ENCODE measurements at regions not wholly inside any gene's neighbourhood (a gene's known extent, or its start where the extent isn't known, plus 50 kb on each side); places are given as distances from the start of the nearest gene placed in this dataset.

GRCh38 chr11:79683930-79684329, 243.1 kb upstream of the TENM4 start:
- Histone ChIP-seq H2BK5ac (ENCODE audit: insufficient read length, low read length) (no peak overlapping the region), H4K20me1 (ENCODE audit: control insufficient read depth, insufficient read depth, insufficient read length) (no peaks in the 10 kb centered on the region), H4K5ac (ENCODE audit: insufficient read length, low read depth, low read length) (no peak overlapping the region), H3K4me2 (ENCODE audit: insufficient read depth, insufficient read length, low read length) (no peak overlapping the region), H2BK20ac (ENCODE audit: low read depth, low read length, poor library complexity, severe bottlenecking) (no peak overlapping the region), H3T11ph (ENCODE audit: low read length) (no peak overlapping the region), H2AFZ (ENCODE audit: low read length) (no peak overlapping the region), H3K9me3 (ENCODE audit: control insufficient read depth, low read depth, low read length) (no peaks in the 10 kb centered on the region), H3K4me1 (ENCODE audit: insufficient read depth, low read length) (no peaks in the 10 kb centered on the region), H3K23me2 (ENCODE audit: insufficient read length, low read depth, low read length, poor library complexity, severe bottlenecking) (no peaks in the 10 kb centered on the region), H3K18ac (ENCODE audit: insufficient read length, low read depth, low read length) (no peak overlapping the region), H3K27me3 (ENCODE audit: insufficient read depth, low read length) (no peaks in the 10 kb centered on the region; the same call in 1 of the 2 replicates), H4K91ac (ENCODE audit: insufficient read length, low read depth, low read length) (no peak overlapping the region), H2BK15ac (ENCODE audit: low read depth, low read length) (no peak overlapping the region), H4K8ac (replicated peaks; ENCODE audit: insufficient read length, low read depth, low read length) (no peak overlapping the region), H3K9ac (ENCODE audit: extremely low read depth, insufficient read length, low read length) (no peak overlapping the region), H3K4ac (ENCODE audit: low read depth, low read length) (no peak overlapping the region), H3K27ac (ENCODE audit: insufficient read length, low read depth, low read length) (no peak overlapping the region), H3K23ac (ENCODE audit: insufficient read length, low read depth, low read length) (no peak overlapping the region), H2BK12ac (ENCODE audit: insufficient read length, low read depth, low read length) (no peak overlapping the region), H3K79me2 (ENCODE audit: insufficient read depth, low read length) (no peaks in the 10 kb centered on the region), H2BK120ac (ENCODE audit: low read depth, low read length, poor library complexity, severe bottlenecking) (no peak overlapping the region), H3K14ac (ENCODE audit: insufficient read depth, low read length) (no peak overlapping the region), H2AK5ac (ENCODE audit: insufficient read length, low read length) (no peak overlapping the region), H3K56ac (ENCODE audit: insufficient read length, low read depth, low read length) (no peak overlapping the region), H3K79me1 (ENCODE audit: insufficient read depth, low read depth, low read length, poor library complexity, severe bottlenecking) (no peaks in the 10 kb centered on the region)
- peaks cover 20 to 23% of the 10 kb centered on the region in 2 experiments for H3K4me1 Mint-ChIP-seq
- DNase-seq: no peak
- H3K9me3 Mint-ChIP-seq: no peaks in the 10 kb centered on the region; a peak in 1 of 5 replicates
- TF ChIP-seq CTCF (conservative IDR thresholded peaks at IDR 0.05): no peak
- H3K27me3 Mint-ChIP-seq (ENCODE audit: low read depth): peaks cover 16% of the 10 kb centered on the region
- H3K36me3 Mint-ChIP-seq (ENCODE audit: insufficient read depth in 1 of 3, low read depth in 3 of 3): no peaks in the 10 kb centered on the region
- WGBS (ENCODE audit: extremely low coverage, insufficient read length, low lambda C conversion rate): no CpG with 5 or more reads among the region's 1 CpG
- no peak overlapping the region for H3K27ac Mint-ChIP-seq
- H3K4me3 Mint-ChIP-seq: no peak overlapping the region

Data from H9 (cell line).